Adrenal gland (tissue), 5 donors: ENCODE measurements at regions not wholly inside any gene's neighbourhood (a gene's known extent, or its start where the extent isn't known, plus 50 kb on each side); places are given as distances from the start of the nearest gene placed in this dataset.
A peak's percentile ranks its signal among the peaks of the same experiment; 100 is the strongest.

Source experiments
- POLR2A ChIP-seq, 2 donors: fragments of 450-650 bp; IDR thresholded peaks; one replicate each; pipeline ENCODE4 v1.6.1; 2017; ENCODE audit warnings: antibody characterized with exemption in 2 of 2, mild to moderate bottlenecking in 2 of 2, moderate library complexity in 1 of 2
- TF ChIP-seq, protein P1 (sequence below), 6 experiments: fragments of 450-650 bp in 4 of 6; fragments of 200-600 bp in 2 of 6; sonication (generic) in 1 of 6; IDR thresholded peaks; 1 replicate in 5 of 6; 2 replicates in 1 of 6; pipeline versions ENCODE4 v1.5.1 to v1.8.0; 2016 to 2021; ENCODE audit warnings: antibody characterized with exemption in 6 of 6, mild to moderate bottlenecking in 2 of 6, moderate library complexity in 1 of 6
- donor health status: DM: no; HTN: no; CAD: no.

DNA sequence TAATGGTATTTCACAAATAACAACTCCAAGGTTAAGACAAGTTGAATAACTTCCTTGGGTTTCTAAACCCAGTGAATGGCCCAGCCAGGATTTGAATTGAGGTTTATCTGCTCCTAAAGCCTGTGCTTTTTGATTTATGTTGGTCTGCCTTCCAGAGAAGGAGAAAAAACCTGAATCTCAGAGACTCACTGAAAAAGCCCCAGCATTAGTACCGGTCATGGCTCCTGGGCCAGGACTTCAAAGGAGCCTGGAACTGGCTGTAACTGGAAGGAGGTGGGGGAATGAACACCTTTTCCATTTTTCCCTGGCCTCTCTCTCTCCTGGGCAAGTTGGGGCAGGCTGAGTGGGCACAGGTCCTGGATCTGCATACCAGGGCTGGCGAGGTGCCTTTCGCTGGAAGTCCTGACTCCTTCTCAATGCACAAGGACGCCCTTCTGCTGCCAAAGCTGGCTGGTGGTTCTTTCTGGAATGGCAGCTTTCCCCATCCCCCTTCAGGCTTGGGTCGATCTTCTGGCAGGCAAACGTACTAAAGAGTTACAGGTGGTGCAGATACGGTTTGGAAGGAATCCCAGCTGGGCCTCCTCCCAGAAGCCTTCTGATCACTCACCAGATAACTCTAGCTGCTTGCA is 268.2 kb downstream of the PTEN start:
- TF ChIP-seq, protein P1, sequence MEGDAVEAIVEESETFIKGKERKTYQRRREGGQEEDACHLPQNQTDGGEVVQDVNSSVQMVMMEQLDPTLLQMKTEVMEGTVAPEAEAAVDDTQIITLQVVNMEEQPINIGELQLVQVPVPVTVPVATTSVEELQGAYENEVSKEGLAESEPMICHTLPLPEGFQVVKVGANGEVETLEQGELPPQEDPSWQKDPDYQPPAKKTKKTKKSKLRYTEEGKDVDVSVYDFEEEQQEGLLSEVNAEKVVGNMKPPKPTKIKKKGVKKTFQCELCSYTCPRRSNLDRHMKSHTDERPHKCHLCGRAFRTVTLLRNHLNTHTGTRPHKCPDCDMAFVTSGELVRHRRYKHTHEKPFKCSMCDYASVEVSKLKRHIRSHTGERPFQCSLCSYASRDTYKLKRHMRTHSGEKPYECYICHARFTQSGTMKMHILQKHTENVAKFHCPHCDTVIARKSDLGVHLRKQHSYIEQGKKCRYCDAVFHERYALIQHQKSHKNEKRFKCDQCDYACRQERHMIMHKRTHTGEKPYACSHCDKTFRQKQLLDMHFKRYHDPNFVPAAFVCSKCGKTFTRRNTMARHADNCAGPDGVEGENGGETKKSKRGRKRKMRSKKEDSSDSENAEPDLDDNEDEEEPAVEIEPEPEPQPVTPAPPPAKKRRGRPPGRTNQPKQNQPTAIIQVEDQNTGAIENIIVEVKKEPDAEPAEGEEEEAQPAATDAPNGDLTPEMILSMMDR (IDR thresholded peaks at IDR 0.05): peak in 3 of 6 experiments; percentile 23 to 48 (median 38)
- no peak for TF ChIP-seq POLR2A (IDR thresholded peaks at IDR 0.05)
